ENCODE measurements at regions not wholly inside any gene's neighbourhood (a gene's known extent, or its start where the extent isn't known, plus 50 kb on each side); places are given as distances from the start of the nearest gene placed in this dataset.

DNA sequence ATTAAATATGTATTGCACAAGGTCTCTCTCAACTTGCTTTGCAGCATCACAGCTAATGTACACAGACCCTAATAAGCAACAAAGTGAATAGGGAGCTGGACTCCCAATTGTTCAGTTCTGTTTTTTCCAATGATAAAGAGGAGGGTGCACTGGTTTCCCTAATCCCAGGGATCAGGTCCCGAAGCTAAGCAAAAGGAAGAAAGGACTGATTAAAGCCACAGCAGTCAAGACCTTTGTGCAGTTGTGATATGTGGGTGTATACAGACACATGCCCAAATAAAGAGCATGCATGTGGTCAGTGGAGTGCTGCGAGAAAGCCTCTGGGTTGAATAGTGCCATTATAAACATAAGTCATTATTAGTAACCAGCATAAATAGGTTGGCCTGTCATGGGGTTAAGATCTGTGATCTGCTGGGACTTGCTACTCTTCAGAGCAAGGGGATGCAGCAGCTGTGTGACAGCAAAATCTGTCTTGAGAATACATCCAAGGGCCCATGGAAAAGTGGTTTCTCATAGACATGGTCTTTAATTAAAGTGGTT, 1863.1 kb upstream of the WWC1 start:
- Histone ChIP-seq H3K27ac (ENCODE audit: low read depth in 1 of 2, low read length in 2 of 2) (no peak overlapping the region), H3K4me1 (ENCODE audit: control insufficient read depth in 4 of 4, insufficient read depth in 4 of 4, low read length in 3 of 4) (no peaks in the 10 kb centered on the region), H3K27me3 (ENCODE audit: control insufficient read depth in 4 of 4, insufficient read depth in 4 of 4, low read length in 3 of 4) (no peaks in the 10 kb centered on the region), H3K4me3 (ENCODE audit: low read depth in 1 of 3, low read length in 3 of 3) (no peak overlapping the region), H3K9ac (ENCODE audit: low read depth in 1 of 2, low read length in 2 of 2) (no peak overlapping the region), H3K36me3 (ENCODE audit: control insufficient read depth in 4 of 4, insufficient read depth in 3 of 4, low read depth in 1 of 4, low read length in 3 of 4) (no peaks in the 10 kb centered on the region), H3K9me3 (ENCODE audit: control insufficient read depth in 4 of 4, low read length in 3 of 4) (peaks cover 0 to 1% (median 0%) of the 10 kb centered on the region in 4 donors)
- DNase-seq (ENCODE audit: low spot score) = no peak
- no peak for TF ChIP-seq RXRA (IDR thresholded peaks at IDR 0.05)
- no peak for TF ChIP-seq REST (IDR thresholded peaks at IDR 0.05)
- no peak for TF ChIP-seq FOXA1 (IDR thresholded peaks at IDR 0.05)
- no peak for TF ChIP-seq JUND (IDR thresholded peaks at IDR 0.05)
- no peak for TF ChIP-seq YY1 (IDR thresholded peaks at IDR 0.05)
- no peak for TF ChIP-seq HNF4A (conservative IDR thresholded peaks at IDR 0.05)
- TF ChIP-seq SP1 (IDR thresholded peaks at IDR 0.05) = no peak
- WGBS = 67% methylated on average over 2 of the region's 2 CpGs

DNA sequence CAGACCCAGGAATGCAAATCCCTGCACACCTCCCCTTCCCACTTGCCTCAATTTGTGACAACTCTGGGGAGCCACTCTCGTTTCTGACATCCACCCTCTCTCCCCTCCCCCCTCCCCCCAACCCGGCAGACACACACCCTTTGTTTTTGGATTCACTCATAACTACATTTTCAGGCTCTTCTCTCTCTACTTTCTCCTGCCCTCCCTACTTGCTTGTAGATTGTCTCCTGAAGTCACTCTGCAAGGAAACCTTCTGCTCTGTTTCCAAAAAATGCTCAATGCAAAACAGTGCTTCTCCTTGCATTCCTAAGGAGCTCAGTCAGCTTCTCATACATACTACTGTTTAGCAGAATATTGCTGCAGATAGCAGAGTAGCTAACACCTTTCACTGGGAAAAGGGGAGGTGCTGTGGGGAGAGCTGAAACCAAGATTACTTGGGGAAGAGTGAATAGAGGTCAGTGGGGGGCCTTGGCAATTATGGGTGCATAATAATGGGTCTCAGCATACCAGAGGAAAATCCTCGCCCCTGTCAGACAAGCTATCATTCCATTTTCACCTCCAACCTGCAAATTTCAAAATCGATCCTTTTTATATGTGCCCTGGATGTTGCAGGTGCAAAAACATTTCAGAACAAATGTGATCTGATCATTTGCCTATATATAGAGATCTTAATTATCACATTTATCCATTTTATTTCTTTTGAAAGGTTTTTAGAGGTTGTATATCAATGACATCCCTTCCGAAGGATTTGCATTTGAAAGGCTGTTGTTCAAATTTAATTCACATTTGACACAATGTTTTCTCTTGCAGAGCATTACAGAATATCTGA, 1860.7 kb upstream of the WWC1 start:
- no peak for DNase-seq (ENCODE audit: low spot score)
- no peaks in the 10 kb centered on the region for H3K27me3 ChIP-seq (ENCODE audit: control insufficient read depth in 4 of 4, insufficient read depth in 4 of 4, low read length in 3 of 4)
- no peaks in the 10 kb centered on the region for H3K4me1 ChIP-seq (ENCODE audit: control insufficient read depth in 4 of 4, insufficient read depth in 4 of 4, low read length in 3 of 4)
- peaks cover 0 to 1% (median 0%) of the 10 kb centered on the region in 4 donors for H3K9me3 ChIP-seq (ENCODE audit: control insufficient read depth in 4 of 4, low read length in 3 of 4)
- H3K9ac ChIP-seq (ENCODE audit: low read depth in 1 of 2, low read length in 2 of 2) = no peak overlapping the region
- no peak overlapping the region for H3K27ac ChIP-seq (ENCODE audit: low read depth in 1 of 2, low read length in 2 of 2)
- 17% methylated on average over 5 of the region's 5 CpGs for WGBS
- TF ChIP-seq GABPA (IDR thresholded peaks at IDR 0.05 in 1 of 2, conservative IDR thresholded peaks at IDR 0.05 in 1 of 2) = no peak
- TF ChIP-seq JUND (IDR thresholded peaks at IDR 0.05) = no peak
- no peak for TF ChIP-seq HNF4A (conservative IDR thresholded peaks at IDR 0.05)
- no peak for TF ChIP-seq RXRA (IDR thresholded peaks at IDR 0.05)
- TF ChIP-seq TAF1 (conservative IDR thresholded peaks at IDR 0.05) = no peak
- TF ChIP-seq RAD21 (IDR thresholded peaks at IDR 0.05) = no peak
- no peak for TF ChIP-seq ATF3 (IDR thresholded peaks at IDR 0.05)
- no peak for TF ChIP-seq FOXA1 (IDR thresholded peaks at IDR 0.05)
- TF ChIP-seq REST (IDR thresholded peaks at IDR 0.05) = no peak
- TF ChIP-seq FOXA2 (IDR thresholded peaks at IDR 0.05) = no peak
- TF ChIP-seq CTCF (IDR thresholded peaks at IDR 0.05; ENCODE audit: low read depth, low read length, missing input control) = no peak
- TF ChIP-seq ZBTB33 (IDR thresholded peaks at IDR 0.05) = no peak
- no peak for TF ChIP-seq YY1 (IDR thresholded peaks at IDR 0.05)
- TF ChIP-seq HNF4G (IDR thresholded peaks at IDR 0.05) = no peak
- no peak for TF ChIP-seq NR2F2 (IDR thresholded peaks at IDR 0.05)
- TF ChIP-seq EGR1 (IDR thresholded peaks at IDR 0.05; ENCODE audit: low read depth in 2 of 2) = no peak
- TF ChIP-seq SP1 (IDR thresholded peaks at IDR 0.05) = no peak
- no peak for TF ChIP-seq MAX (IDR thresholded peaks at IDR 0.05)
- H3K36me3 ChIP-seq (ENCODE audit: control insufficient read depth in 4 of 4, insufficient read depth in 3 of 4, low read depth in 1 of 4, low read length in 3 of 4) = no peaks in the 10 kb centered on the region
- no peak overlapping the region for H3K4me3 ChIP-seq (ENCODE audit: low read depth in 1 of 3, low read length in 3 of 3)

Measured in liver (tissue), 8 donors.